HCT116 (cell line): ENCODE measurements at regions not wholly inside any gene's neighbourhood (a gene's known extent, or its start where the extent isn't known, plus 50 kb on each side); places are given as distances from the start of the nearest gene placed in this dataset.

Experiments used
- ATAC-seq: fragments of 200-7000 bp; cut with Tn5 transposase; 2 replicates; pipeline ENCODE4 v1.9.1; 2020; ENCODE audit warnings: mild to moderate bottlenecking, moderate library complexity
- BruUV-seq: library from RNA; stranded (reverse); fragments of 400-500 nt; replicated peaks from 2 replicates; lab custom pipeline; 2021; lab: Mats Ljungman, UMichigan
- CTCF ChIA-PET: fragments of 300-600 bp; sonication (Branson Sonifier 250); formaldehyde crosslinking; loops from one replicate; lab custom pipeline; 2021; ENCODE audit warnings: antibody characterized with exemption; lab: Charles Lee
- POLR2A ChIA-PET: fragments of 300-600, 350-600 bp; sonication (Branson Sonifier 250); formaldehyde crosslinking; loops from one replicate; lab custom pipeline; 2021; ENCODE audit warnings: antibody characterized with exemption; lab: Charles Lee
- RAD21 ChIA-PET, 2 experiments: fragments of 300-600 bp; sonication (Branson Sonifier 250); formaldehyde crosslinking; loops; one replicate each; lab custom pipeline; 2023; ENCODE audit warnings: low total read pairs in 2 of 2; ENCODE audit not compliant: uncharacterized antibody in 2 of 2, unreplicated experiment in 2 of 2, low non-redundant PET in 1 of 2; lab: Charles Lee
- DNase-seq: peaks from one replicate; pipeline ENCODE4 v3.0.0-alpha.2; 2010; ENCODE audit warnings: low read depth, low spot score
- H2AFZ ChIP-seq: fragments of 200-600 bp; shearing (Covaris generic), sonication (generic); 2 replicates; pipeline ENCODE4 v1.6.1; 2017; ENCODE audit warnings: low read depth, mixed run types, mixed read lengths, antibody characterized with exemption, low read length; ENCODE audit not compliant: poor library complexity, severe bottlenecking
- H3K27ac ChIP-seq: 2 replicates; pipeline ENCODE4 v1.5.1; 2012; ENCODE audit warnings: low read depth, low read length
- H3K27me3 ChIP-seq: fragments of 200-600 bp; sonication (generic); 2 replicates; pipeline ENCODE4 v1.6.1; 2016; ENCODE audit warnings: mixed run types, low read length, mixed read lengths; ENCODE audit not compliant: insufficient read depth
- H3K36me3 ChIP-seq, 2 experiments: fragments of 200-500 bp in 1 of 2; fragments of 200-600 bp in 1 of 2; sonication (Bioruptor generic) in 1 of 2; sonication (generic) in 1 of 2; 2 replicates each; pipeline versions ENCODE4 v1.5.1 to v1.6.1; 2014 to 2016; ENCODE audit warnings: low read length in 2 of 2, inconsistent platforms in 1 of 2, mixed read lengths in 1 of 2, mixed run types in 1 of 2; ENCODE audit not compliant: insufficient read depth in 2 of 2, control insufficient read depth in 1 of 2
- H3K4me1 ChIP-seq, 2 experiments: fragments of 200-600 bp in 1 of 2; sonication (generic) in 1 of 2; 2 replicates each; pipeline versions ENCODE4 v1.5.1 to v1.6.1; 2012 to 2017; ENCODE audit warnings: low read length in 2 of 2, inconsistent platforms in 1 of 2, mild to moderate bottlenecking in 1 of 2, mixed read lengths in 1 of 2, mixed run types in 1 of 2, moderate library complexity in 1 of 2; ENCODE audit not compliant: insufficient read depth in 2 of 2, control insufficient read depth in 1 of 2
- H3K4me2 ChIP-seq: fragments of 200-600 bp; sonication (generic); 2 replicates; pipeline ENCODE4 v1.6.1; 2017; ENCODE audit warnings: mixed run types, low read length, mixed read lengths
- H3K4me3 ChIP-seq, 2 experiments: fragments of 200-600 bp in 1 of 2; sonication (generic) in 1 of 2; replicated peaks in 1 of 2; 2 replicates each; pipeline ENCODE4 v1.5.1; 2011 to 2016; ENCODE audit warnings: low read length in 2 of 2, control low read depth in 1 of 2, low read depth in 1 of 2, mild to moderate bottlenecking in 1 of 2, mixed read lengths in 1 of 2, mixed run types in 1 of 2
- H3K79me2 ChIP-seq: fragments of 200-600 bp; sonication (generic); 2 replicates; pipeline ENCODE4 v1.6.1; 2017; ENCODE audit warnings: mild to moderate bottlenecking, mixed run types, low read length, moderate library complexity, mixed read lengths; ENCODE audit not compliant: insufficient read depth
- H3K9ac ChIP-seq: fragments of 200-600 bp; sonication (generic); 2 replicates; pipeline ENCODE4 v1.6.1; 2016; ENCODE audit warnings: low read length, mixed read lengths
- H3K9me2 ChIP-seq: fragments of 200-600 bp; sonication (generic), shearing (Covaris generic); 2 replicates; pipeline ENCODE4 v1.6.1; 2017; ENCODE audit warnings: mixed run types, mild to moderate bottlenecking, moderate library complexity; ENCODE audit not compliant: insufficient read depth
- H3K9me3 ChIP-seq, 2 experiments: fragments of 200-500 bp in 1 of 2; fragments of 200-600 bp in 1 of 2; sonication (Bioruptor generic) in 1 of 2; sonication (generic) in 1 of 2; 2 replicates each; pipeline ENCODE4 v1.6.1; 2014 to 2017; ENCODE audit warnings: low read length in 2 of 2, mixed read lengths in 2 of 2, inconsistent platforms in 1 of 2, low read depth in 1 of 2, mild to moderate bottlenecking in 1 of 2, mixed run types in 1 of 2, moderate library complexity in 1 of 2; ENCODE audit not compliant: control insufficient read depth in 1 of 2, insufficient read depth in 1 of 2
- H4K20me1 ChIP-seq: fragments of 200-600 bp; sonication (generic), shearing (Covaris generic); 2 replicates; pipeline ENCODE4 v1.6.1; 2017; ENCODE audit warnings: mixed run types, mild to moderate bottlenecking, moderate library complexity; ENCODE audit not compliant: insufficient read depth
- CBX3 ChIP-seq: IDR thresholded peaks from 2 replicates; pipeline ENCODE4 v1.6.1; 2012; ENCODE audit warnings: low read depth
- CEBPB ChIP-seq: IDR thresholded peaks from 2 replicates; pipeline ENCODE4 v1.6.1; 2012; ENCODE audit warnings: low read depth
- EGR1 ChIP-seq: IDR thresholded peaks from 2 replicates; pipeline ENCODE4 v1.6.1; 2012; ENCODE audit warnings: low read depth
- ELF1 ChIP-seq: IDR thresholded peaks from 2 replicates; pipeline ENCODE4 v1.6.1; 2012; ENCODE audit warnings: low read depth, borderline replicate concordance
- EZH2phosphoT487 ChIP-seq: fragments of 200-600 bp; IDR thresholded peaks from 2 replicates; pipeline ENCODE4 v1.6.1; 2018; ENCODE audit warnings: antibody characterized with exemption, borderline replicate concordance
- FOSL1 ChIP-seq: IDR thresholded peaks from 2 replicates; pipeline ENCODE4 v1.6.1; 2012; ENCODE audit warnings: low read depth
- JUND ChIP-seq: IDR thresholded peaks from 2 replicates; pipeline ENCODE4 v1.6.1; 2012
- POLR2A ChIP-seq: IDR thresholded peaks from 2 replicates; pipeline ENCODE4 v1.7.0; 2011; ENCODE audit warnings: borderline replicate concordance; ENCODE audit not compliant: insufficient read depth, insufficient read length; ENCODE audit errors: extremely low read depth
- POLR2AphosphoS5 ChIP-seq: IDR thresholded peaks from 2 replicates; pipeline ENCODE4 v1.6.1; 2011; ENCODE audit warnings: mild to moderate bottlenecking, low read depth, low read length, moderate library complexity
- SP1 ChIP-seq: IDR thresholded peaks from 2 replicates; pipeline ENCODE4 v1.6.1; 2012; ENCODE audit warnings: low read depth
- SRF ChIP-seq: IDR thresholded peaks from 2 replicates; pipeline ENCODE4 v1.6.1; 2012; ENCODE audit warnings: low read depth
- TCF7L2 ChIP-seq: IDR thresholded peaks from 2 replicates; pipeline ENCODE4 v1.7.0; 2011; ENCODE audit warnings: borderline replicate concordance, inconsistent platforms; ENCODE audit not compliant: insufficient read depth, insufficient read length; ENCODE audit errors: extremely low read depth
- YY1 ChIP-seq: IDR thresholded peaks from 2 replicates; pipeline ENCODE4 v1.6.1; 2011; ENCODE audit warnings: low read length, low read depth, moderate library complexity, mild to moderate bottlenecking; ENCODE audit not compliant: insufficient replicate concordance; ENCODE audit errors: extremely low read depth
- ZNF274 ChIP-seq: fragments of 200-500 bp; sonication (Bioruptor generic); IDR thresholded peaks from 2 replicates; pipeline ENCODE4 v1.6.1; 2014; ENCODE audit warnings: mild to moderate bottlenecking, low read depth, low read length, inconsistent platforms
- intact Hi-C: fragments of 100-400 bp; cut with micrococcal nuclease; formaldehyde crosslinking; loops from 2 replicates; pipeline ENCODE4 v1.10.0; 2022
- TF ChIP-seq, protein P1 (sequence below), 3 experiments: fragments of 200-600 bp in 1 of 3; sonication (generic) in 1 of 3; IDR thresholded peaks in 2 of 3; conservative IDR thresholded peaks in 1 of 3; 2 replicates each; pipeline ENCODE4 v1.5.1; 2012 to 2017; ENCODE audit warnings: low read depth in 2 of 3, low read length in 2 of 3, antibody characterized with exemption in 1 of 3, borderline replicate concordance in 1 of 3, control low read depth in 1 of 3, mild to moderate bottlenecking in 1 of 3, mixed read lengths in 1 of 3, mixed run types in 1 of 3, moderate library complexity in 1 of 3; ENCODE audit not compliant: insufficient read depth in 1 of 3
- TF ChIP-seq, protein P2 (sequence below): IDR thresholded peaks from 2 replicates; pipeline ENCODE4 v1.6.1; 2011; ENCODE audit warnings: mild to moderate bottlenecking, low read length, moderate library complexity; ENCODE audit not compliant: insufficient replicate concordance; ENCODE audit errors: extremely low read depth
- TF ChIP-seq, protein P3 (sequence below): IDR thresholded peaks from 2 replicates; pipeline ENCODE4 v1.6.1; 2012

DNA sequence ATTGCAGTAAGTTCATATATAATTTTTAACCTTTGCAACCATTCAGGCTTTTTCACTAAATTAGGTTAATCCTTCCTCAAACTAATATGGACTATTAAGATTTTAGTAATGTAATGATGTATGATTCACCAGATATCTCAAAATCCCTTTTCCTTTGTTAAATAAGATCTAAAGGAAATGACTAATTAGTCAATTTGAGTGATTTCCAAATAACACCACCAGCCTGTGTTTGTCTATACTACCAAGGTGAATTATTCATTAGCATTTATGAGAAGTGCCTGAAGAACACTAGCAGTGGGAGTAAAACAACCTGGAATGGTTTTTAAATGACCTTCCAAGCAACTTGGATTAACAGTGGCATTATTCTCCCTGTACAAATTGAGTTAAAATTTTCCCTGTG, 670.6 kb upstream of the PKN2 start:
- DNase-seq = no peak

DNA sequence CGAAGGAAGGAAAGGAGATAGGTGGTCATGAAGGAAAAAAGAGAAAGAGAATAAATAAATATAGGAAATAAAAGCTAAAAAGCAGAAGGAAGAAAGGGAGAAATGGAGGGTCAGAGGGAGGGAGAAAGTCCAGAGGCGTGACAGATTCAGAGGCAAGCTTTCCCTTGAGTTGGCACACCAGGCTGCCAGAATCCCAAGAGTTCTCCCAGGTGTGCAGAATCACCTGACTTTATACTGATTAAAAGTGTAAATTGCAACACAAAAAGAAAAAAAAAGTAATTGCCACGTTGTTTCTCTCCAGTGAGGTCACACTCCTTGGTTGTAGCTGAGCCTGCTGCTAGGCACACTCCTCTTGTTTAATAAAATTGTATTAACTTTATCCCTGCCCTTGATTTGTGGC, 669.9 kb upstream of the PKN2 start:
- Histone ChIP-seq H3K27me3 (no peaks in the 10 kb centered on the region), H3K9me3 (no peaks in the 10 kb centered on the region), H3K79me2 (no peaks in the 10 kb centered on the region), H4K20me1 (no peaks in the 10 kb centered on the region), H3K27ac (no peak overlapping the region), H2AFZ (no peak overlapping the region), H3K4me2 (no peak overlapping the region), H3K36me3 (no peaks in the 10 kb centered on the region), H3K9ac (no peak overlapping the region), H3K4me1 (no peaks in the 10 kb centered on the region), H3K4me3 (no peak overlapping the region), H3K9me2 (no peaks in the 10 kb centered on the region)
- DNase-seq (no peak), ATAC-seq (no peak)
- ChIA-PET POLR2A (no interaction called here), CTCF (no interaction called here), RAD21 (no interaction called here)
- intact Hi-C loops = no loop called here
- TF ChIP-seq TCF7L2 (no peak), ZNF274 (no peak), EGR1 (no peak), SP1 (no peak), CEBPB (no peak), FOSL1 (no peak), EZH2phosphoT487 (no peak), JUND (no peak), POLR2A (no peak), POLR2AphosphoS5 (no peak), SRF (no peak), CBX3 (no peak), ELF1 (no peak)
- TF ChIP-seq, protein P1, sequence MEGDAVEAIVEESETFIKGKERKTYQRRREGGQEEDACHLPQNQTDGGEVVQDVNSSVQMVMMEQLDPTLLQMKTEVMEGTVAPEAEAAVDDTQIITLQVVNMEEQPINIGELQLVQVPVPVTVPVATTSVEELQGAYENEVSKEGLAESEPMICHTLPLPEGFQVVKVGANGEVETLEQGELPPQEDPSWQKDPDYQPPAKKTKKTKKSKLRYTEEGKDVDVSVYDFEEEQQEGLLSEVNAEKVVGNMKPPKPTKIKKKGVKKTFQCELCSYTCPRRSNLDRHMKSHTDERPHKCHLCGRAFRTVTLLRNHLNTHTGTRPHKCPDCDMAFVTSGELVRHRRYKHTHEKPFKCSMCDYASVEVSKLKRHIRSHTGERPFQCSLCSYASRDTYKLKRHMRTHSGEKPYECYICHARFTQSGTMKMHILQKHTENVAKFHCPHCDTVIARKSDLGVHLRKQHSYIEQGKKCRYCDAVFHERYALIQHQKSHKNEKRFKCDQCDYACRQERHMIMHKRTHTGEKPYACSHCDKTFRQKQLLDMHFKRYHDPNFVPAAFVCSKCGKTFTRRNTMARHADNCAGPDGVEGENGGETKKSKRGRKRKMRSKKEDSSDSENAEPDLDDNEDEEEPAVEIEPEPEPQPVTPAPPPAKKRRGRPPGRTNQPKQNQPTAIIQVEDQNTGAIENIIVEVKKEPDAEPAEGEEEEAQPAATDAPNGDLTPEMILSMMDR (IDR thresholded peaks at IDR 0.05 in 2 of 3, conservative IDR thresholded peaks at IDR 0.05 in 1 of 3; ENCODE audit: borderline replicate concordance in 1 of 3, insufficient read depth in 1 of 3, low read depth in 2 of 3, low read length in 2 of 3) = no peak
- TF ChIP-seq, protein P2, sequence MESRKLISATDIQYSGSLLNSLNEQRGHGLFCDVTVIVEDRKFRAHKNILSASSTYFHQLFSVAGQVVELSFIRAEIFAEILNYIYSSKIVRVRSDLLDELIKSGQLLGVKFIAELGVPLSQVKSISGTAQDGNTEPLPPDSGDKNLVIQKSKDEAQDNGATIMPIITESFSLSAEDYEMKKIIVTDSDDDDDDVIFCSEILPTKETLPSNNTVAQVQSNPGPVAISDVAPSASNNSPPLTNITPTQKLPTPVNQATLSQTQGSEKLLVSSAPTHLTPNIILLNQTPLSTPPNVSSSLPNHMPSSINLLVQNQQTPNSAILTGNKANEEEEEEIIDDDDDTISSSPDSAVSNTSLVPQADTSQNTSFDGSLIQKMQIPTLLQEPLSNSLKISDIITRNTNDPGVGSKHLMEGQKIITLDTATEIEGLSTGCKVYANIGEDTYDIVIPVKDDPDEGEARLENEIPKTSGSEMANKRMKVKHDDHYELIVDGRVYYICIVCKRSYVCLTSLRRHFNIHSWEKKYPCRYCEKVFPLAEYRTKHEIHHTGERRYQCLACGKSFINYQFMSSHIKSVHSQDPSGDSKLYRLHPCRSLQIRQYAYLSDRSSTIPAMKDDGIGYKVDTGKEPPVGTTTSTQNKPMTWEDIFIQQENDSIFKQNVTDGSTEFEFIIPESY = no peak
- TF ChIP-seq, protein P3, sequence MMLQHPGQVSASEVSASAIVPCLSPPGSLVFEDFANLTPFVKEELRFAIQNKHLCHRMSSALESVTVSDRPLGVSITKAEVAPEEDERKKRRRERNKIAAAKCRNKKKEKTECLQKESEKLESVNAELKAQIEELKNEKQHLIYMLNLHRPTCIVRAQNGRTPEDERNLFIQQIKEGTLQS = no peak
- no TSS peak for BruUV-seq

More for the DNA sequence above, 670.6 kb upstream of the PKN2 start:
- H3K4me2 ChIP-seq = no peak overlapping the region
- no peaks in the 10 kb centered on the region for H3K79me2 ChIP-seq
- CTCF ChIA-PET = no interaction called here
- no peak for TF ChIP-seq CBX3
- no peak for TF ChIP-seq POLR2A
- no peak for TF ChIP-seq FOSL1
- TF ChIP-seq YY1 = no peak
- RAD21 ChIA-PET = no interaction called here
- H3K36me3 ChIP-seq = no peaks in the 10 kb centered on the region
- H3K9ac ChIP-seq = no peak overlapping the region
- H2AFZ ChIP-seq = no peak overlapping the region
- no peak overlapping the region for H3K4me3 ChIP-seq
- ATAC-seq = no peak
- intact Hi-C loops = no loop called here
- no peaks in the 10 kb centered on the region for H4K20me1 ChIP-seq
- no peaks in the 10 kb centered on the region for H3K9me3 ChIP-seq
- BruUV-seq = no TSS peak
- POLR2A ChIA-PET = no interaction called here
- H3K9me2 ChIP-seq = no peaks in the 10 kb centered on the region
- H3K27me3 ChIP-seq = no peaks in the 10 kb centered on the region
- H3K27ac ChIP-seq = no peak overlapping the region
- no peaks in the 10 kb centered on the region for H3K4me1 ChIP-seq
